ENCODE measurements at regions not wholly inside any gene's neighbourhood (a gene's known extent, or its start where the extent isn't known, plus 50 kb on each side); places are given as distances from the start of the nearest gene placed in this dataset.

GRCh38 chr5:106956187-106956586 lies 714.5 kb downstream of the EFNA5 start:
- WGBS (ENCODE audit: insufficient coverage, low coverage, low lambda C conversion rate, missing lambda C conversion rate) = 40% methylated on average over 5 of the region's 5 CpGs
- Histone ChIP-seq H3K4me1 (no peaks in the 10 kb centered on the region), H3K9me3 (no peaks in the 10 kb centered on the region), H3K27ac (no peak overlapping the region), H3K36me3 (no peaks in the 10 kb centered on the region), H3K27me3 (no peaks in the 10 kb centered on the region), H3K4me3 (no peak overlapping the region)
- intact Hi-C loops (cut with DNase I) = no loop called here
- DNase-seq (no peak), ATAC-seq (no peak)
- no peak for TF ChIP-seq POLR2A (IDR thresholded peaks at IDR 0.05)
- TF ChIP-seq, protein P1, sequence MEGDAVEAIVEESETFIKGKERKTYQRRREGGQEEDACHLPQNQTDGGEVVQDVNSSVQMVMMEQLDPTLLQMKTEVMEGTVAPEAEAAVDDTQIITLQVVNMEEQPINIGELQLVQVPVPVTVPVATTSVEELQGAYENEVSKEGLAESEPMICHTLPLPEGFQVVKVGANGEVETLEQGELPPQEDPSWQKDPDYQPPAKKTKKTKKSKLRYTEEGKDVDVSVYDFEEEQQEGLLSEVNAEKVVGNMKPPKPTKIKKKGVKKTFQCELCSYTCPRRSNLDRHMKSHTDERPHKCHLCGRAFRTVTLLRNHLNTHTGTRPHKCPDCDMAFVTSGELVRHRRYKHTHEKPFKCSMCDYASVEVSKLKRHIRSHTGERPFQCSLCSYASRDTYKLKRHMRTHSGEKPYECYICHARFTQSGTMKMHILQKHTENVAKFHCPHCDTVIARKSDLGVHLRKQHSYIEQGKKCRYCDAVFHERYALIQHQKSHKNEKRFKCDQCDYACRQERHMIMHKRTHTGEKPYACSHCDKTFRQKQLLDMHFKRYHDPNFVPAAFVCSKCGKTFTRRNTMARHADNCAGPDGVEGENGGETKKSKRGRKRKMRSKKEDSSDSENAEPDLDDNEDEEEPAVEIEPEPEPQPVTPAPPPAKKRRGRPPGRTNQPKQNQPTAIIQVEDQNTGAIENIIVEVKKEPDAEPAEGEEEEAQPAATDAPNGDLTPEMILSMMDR (IDR thresholded peaks at IDR 0.05) = no peak

DNA sequence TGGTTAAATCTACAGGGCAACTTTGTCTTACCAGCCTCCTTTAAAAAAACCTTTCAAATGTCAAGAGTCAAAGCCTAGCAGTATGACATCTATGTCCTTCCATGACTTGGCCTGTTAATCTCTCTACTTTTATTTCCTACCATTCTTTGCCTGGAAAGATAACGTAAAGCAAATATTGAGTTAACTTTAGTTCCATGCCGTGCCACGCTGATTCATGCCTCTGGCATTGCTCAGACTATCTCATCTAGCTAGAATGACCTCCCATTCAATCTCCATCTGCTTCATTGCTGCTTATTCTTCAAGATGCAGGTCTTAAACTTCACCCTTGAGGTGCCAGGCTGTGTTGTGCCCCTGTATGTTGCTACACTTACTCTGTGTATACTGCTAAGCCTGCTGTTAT lies 729.8 kb downstream of the EFNA5 start:
- 37% methylated on average over 3 of the region's 3 CpGs for WGBS (ENCODE audit: insufficient coverage, low coverage, low lambda C conversion rate, missing lambda C conversion rate)
- ATAC-seq = no peak
- H3K36me3 ChIP-seq = no peaks in the 10 kb centered on the region
- no peak for DNase-seq
- no peaks in the 10 kb centered on the region for H3K4me1 ChIP-seq
- no peaks in the 10 kb centered on the region for H3K9me3 ChIP-seq
- intact Hi-C loops (cut with DNase I) = no loop called here
- no peak overlapping the region for H3K27ac ChIP-seq
- TF ChIP-seq, protein P1 (IDR thresholded peaks at IDR 0.05) = no peak
- no peak for TF ChIP-seq POLR2A (IDR thresholded peaks at IDR 0.05)
- H3K4me3 ChIP-seq = no peak overlapping the region
- no peaks in the 10 kb centered on the region for H3K27me3 ChIP-seq

DNA sequence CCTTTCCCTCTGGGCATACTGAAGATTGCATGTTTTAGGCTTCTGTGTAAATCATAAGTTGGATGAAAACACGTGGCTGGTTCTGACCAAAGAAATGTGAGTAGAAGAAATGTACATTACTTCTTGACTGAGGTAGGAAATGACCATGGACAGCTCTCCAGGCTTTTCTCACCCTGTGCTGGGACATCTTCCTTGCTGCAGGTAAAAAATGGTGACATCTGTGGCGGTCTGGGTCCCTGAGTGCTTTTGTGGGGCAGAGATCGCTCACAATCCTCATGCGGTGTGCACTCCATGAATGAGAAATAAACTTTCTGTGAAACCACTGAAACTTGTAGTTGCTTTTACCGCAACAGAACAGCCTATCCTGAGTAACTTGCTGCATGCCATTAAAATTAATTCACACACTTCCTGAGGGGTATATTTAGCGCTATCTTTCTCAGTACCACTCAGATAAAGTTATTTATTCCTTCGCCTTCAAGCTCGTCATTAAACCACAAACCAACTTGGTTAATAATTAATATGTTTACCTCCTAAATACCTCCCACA lies 730.4 kb downstream of the EFNA5 start:
- no peaks in the 10 kb centered on the region for H3K4me1 ChIP-seq
- no peak for DNase-seq
- H3K9me3 ChIP-seq = no peaks in the 10 kb centered on the region
- 55% methylated on average over 4 of the region's 8 CpGs for WGBS (ENCODE audit: insufficient coverage, low coverage, low lambda C conversion rate, missing lambda C conversion rate)
- no peaks in the 10 kb centered on the region for H3K27me3 ChIP-seq
- H3K27ac ChIP-seq = no peak overlapping the region
- no peak overlapping the region for H3K4me3 ChIP-seq
- H3K36me3 ChIP-seq = no peaks in the 10 kb centered on the region
- TF ChIP-seq, protein P1 (IDR thresholded peaks at IDR 0.05) = no peak
- TF ChIP-seq POLR2A (IDR thresholded peaks at IDR 0.05) = no peak
- no peak for ATAC-seq
- intact Hi-C loops (cut with DNase I) = no loop called here

GRCh38 chr5:106923409-106923808 lies 747.3 kb downstream of the EFNA5 start:
- Histone ChIP-seq H3K27me3 (no peaks in the 10 kb centered on the region), H3K27ac (no peak overlapping the region), H3K36me3 (no peaks in the 10 kb centered on the region), H3K9me3 (no peaks in the 10 kb centered on the region), H3K4me3 (no peak overlapping the region), H3K4me1 (no peaks in the 10 kb centered on the region)
- TF ChIP-seq, protein P1 (IDR thresholded peaks at IDR 0.05) = no peak
- no peak for TF ChIP-seq POLR2A (IDR thresholded peaks at IDR 0.05)
- DNase-seq (no peak), ATAC-seq (no peak)
- intact Hi-C loops (cut with DNase I) = no loop called here
- 89% methylated on average over 1 of the region's 1 CpG for WGBS (ENCODE audit: insufficient coverage, low coverage, low lambda C conversion rate, missing lambda C conversion rate)

GRCh38 chr5:106921567-106921966 lies 749.2 kb downstream of the EFNA5 start:
- DNase-seq (no peak), ATAC-seq (no peak)
- Histone ChIP-seq H3K36me3 (no peaks in the 10 kb centered on the region), H3K27ac (no peak overlapping the region), H3K9me3 (no peaks in the 10 kb centered on the region), H3K4me3 (no peak overlapping the region), H3K27me3 (no peaks in the 10 kb centered on the region), H3K4me1 (no peaks in the 10 kb centered on the region)
- TF ChIP-seq, protein P1 (IDR thresholded peaks at IDR 0.05) = no peak
- no peak for TF ChIP-seq POLR2A (IDR thresholded peaks at IDR 0.05)
- WGBS (ENCODE audit: insufficient coverage, low coverage, low lambda C conversion rate, missing lambda C conversion rate) = 43% methylated on average over 5 of the region's 5 CpGs
- intact Hi-C loops (cut with DNase I) = no loop called here

All from right lobe of liver (tissue), 6 donors.